AG09319 (cell line): ENCODE measurements at regions not wholly inside any gene's neighbourhood (a gene's known extent, or its start where the extent isn't known, plus 50 kb on each side); places are given as distances from the start of the nearest gene placed in this dataset.

ENCODE experiments used
- DNase-seq: peaks from one replicate; pipeline ENCODE4 v3.0.0-alpha.2; 2010; ENCODE audit warnings: low read depth; ENCODE audit errors: extremely low read depth
- TF ChIP-seq, protein P1 (sequence below): IDR thresholded peaks from 2 replicates; pipeline ENCODE4 v1.5.1; 2011; ENCODE audit warnings: low read depth, mild to moderate bottlenecking, inconsistent platforms, low read length, moderate library complexity

DNA sequence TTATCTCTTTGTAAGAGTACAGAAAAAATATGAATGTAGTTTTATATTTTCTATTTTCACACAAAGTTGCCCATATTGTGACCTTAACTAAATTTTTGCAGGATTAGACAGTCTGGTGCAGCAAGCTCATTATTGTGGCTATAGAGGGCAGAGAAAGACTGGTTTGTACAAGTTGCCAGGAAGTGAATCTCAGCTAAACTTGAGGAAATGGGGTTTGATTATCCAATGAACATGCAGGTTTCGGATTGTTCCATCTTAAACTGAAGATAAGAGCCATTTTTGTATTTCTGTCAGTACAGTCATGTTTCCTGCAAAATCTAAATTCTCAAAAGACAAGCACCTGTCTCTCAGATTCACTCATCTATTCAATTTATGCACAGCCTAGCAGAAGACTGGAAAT lies 390.9 kb downstream of the MMUT start:
- no peak for DNase-seq

DNA sequence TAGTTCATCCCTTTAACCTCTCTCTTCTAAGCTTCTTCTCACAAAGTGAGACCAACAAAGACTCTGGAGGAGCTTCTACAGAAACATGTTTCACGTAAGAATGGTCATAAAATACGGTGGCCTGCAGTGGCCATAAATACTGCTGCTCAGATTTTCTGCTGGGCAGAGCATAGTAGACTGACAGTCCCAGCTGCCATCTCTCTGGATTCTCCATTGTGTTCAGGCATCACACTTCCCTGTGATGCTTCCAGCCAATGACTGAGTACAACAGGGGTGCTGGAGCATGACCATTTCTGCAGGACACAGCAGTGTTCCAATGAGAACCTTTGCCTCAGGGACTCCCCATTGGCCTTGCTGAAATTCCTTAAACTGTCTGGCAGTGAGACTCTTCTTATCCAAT lies 392.6 kb downstream of the MMUT start:
- DNase-seq = no peak
- TF ChIP-seq, protein P1, sequence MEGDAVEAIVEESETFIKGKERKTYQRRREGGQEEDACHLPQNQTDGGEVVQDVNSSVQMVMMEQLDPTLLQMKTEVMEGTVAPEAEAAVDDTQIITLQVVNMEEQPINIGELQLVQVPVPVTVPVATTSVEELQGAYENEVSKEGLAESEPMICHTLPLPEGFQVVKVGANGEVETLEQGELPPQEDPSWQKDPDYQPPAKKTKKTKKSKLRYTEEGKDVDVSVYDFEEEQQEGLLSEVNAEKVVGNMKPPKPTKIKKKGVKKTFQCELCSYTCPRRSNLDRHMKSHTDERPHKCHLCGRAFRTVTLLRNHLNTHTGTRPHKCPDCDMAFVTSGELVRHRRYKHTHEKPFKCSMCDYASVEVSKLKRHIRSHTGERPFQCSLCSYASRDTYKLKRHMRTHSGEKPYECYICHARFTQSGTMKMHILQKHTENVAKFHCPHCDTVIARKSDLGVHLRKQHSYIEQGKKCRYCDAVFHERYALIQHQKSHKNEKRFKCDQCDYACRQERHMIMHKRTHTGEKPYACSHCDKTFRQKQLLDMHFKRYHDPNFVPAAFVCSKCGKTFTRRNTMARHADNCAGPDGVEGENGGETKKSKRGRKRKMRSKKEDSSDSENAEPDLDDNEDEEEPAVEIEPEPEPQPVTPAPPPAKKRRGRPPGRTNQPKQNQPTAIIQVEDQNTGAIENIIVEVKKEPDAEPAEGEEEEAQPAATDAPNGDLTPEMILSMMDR = no peak

More for the DNA sequence above, 390.9 kb downstream of the MMUT start:
- TF ChIP-seq, protein P1 = no peak

DNA sequence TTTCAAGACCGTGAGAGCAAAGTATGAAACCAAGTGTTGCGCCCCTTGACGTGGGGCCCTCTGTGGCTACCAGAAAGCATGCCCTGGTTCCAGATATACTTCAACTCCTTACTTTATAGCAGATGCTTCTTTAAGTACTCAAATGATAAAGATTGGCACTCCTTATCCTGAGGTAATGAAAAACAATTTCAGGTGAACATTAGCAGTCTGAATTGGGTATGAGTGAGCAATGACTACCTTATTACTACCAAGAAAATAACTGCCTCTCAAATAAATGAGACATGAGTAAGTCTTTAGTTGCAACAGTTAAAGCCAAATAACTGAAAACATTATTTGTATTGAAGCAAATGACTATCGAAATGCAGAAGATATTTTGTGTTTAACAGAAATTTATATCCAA lies 408.7 kb downstream of the MMUT start:
- TF ChIP-seq, protein P1 = no peak
- DNase-seq = no peak

DNA sequence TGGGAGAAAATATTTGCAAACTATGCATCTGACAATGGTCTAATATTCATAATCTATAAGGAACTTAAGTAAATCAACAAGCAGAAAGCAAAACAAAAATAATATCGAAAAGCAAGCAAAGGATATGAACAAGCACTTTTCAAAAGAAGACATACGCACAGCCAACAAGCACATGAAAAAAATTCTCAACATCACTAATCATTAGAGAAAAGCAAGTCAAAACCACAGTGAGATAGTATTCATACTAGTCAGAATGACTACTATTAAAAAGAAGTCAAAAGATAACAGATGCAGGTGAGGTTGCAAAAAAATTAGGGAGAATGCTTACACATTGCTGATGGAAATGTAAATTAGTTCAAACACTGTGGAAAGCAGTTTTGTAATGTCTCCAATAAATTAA lies 410.2 kb downstream of the MMUT start:
- TF ChIP-seq, protein P1 = no peak
- no peak for DNase-seq

DNA sequence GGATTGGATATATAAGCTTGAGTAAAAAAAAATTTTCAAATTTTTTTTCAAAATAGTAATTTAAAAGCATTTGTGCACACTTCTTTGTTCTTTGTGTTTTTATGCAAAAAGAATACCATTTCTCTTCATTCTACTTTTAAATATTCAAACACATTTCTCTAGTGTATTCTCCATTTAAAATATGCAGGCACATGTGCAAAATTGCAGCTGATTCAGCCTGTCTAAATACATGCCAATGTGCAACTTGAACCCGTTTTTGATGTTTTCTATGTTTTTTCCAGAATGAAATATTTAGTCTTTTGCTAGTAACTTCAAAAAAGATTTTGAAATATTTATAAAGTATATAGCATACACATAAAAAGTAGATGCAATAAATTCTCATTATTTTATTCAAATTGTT lies 411.8 kb downstream of the MMUT start:
- no peak for DNase-seq
- TF ChIP-seq, protein P1 = no peak

DNA sequence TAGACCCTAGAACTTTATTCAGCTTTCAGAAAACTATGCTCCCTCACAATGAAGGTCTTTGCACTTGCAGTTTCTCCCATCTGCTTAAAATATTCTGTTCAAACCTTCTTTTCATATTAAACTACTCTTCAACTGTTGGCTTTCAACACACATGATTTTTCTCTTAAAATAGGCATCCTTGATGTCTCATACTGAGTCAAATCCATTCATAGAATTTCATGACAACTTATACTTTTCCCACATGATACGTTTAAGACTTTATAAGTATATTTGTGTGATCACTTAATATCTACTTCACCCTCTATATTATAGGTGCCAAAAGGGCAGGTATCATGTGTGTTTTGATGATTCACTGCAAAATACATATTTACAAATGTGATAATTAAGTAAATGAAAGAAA lies 412.5 kb downstream of the MMUT start:
- no peak for DNase-seq

DNA sequence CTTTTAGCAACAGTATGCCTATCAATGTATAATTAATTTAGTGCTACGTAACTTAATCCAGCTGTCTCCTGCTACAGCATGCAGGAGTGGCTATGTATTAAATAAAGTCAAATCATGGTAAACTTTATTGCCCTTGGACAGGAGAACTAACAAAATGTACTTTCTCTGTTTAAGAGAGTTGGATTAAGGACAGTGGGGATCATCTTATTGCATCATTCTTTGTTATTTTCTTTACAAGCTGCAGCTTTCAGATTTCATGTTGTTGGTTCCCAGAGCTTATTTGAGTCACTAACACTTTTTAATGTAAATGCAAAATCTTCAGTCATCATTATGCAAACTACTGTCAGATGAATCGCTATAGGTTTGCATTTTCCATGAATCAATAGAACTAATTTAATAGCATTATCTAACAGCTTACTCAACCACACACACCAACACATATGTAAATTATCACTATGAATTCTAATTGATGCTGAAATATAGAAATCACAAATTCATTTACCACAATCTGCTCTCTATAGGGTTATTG lies 424.7 kb downstream of the MMUT start:
- no peak for DNase-seq
- TF ChIP-seq, protein P1 = no peak

More for the DNA sequence above, 412.5 kb downstream of the MMUT start:
- TF ChIP-seq, protein P1 = no peak
